Keratinocyte (primary cell): ENCODE measurements at regions not wholly inside any gene's neighbourhood (a gene's known extent, or its start where the extent isn't known, plus 50 kb on each side); places are given as distances from the start of the nearest gene placed in this dataset.

ENCODE experiments used
- CTCF ChIP-seq, 3 experiments: IDR thresholded peaks in 1 of 3; conservative IDR thresholded peaks in 1 of 3; optimal IDR thresholded peaks in 1 of 3; 2 replicates in 2 of 3; 3 replicates in 1 of 3; pipeline versions ENCODE3 to v1.5.1; 2011; ENCODE audit warnings: low read length in 3 of 3, mild to moderate bottlenecking in 3 of 3, moderate library complexity in 2 of 3, control low read depth in 1 of 3, inconsistent platforms in 1 of 3; ENCODE audit not compliant: insufficient read depth in 2 of 3; ENCODE audit errors: extremely low read depth in 1 of 3
- EZH2 ChIP-seq: IDR thresholded peaks from one replicate; pipeline ENCODE4 v1.6.1; 2012; ENCODE audit warnings: inconsistent platforms, mild to moderate bottlenecking, low read length, moderate library complexity

GRCh38 chr2:7907041-7907440 lies 774.8 kb upstream of the ID2 start:
- TF ChIP-seq CTCF (optimal IDR thresholded peaks at IDR 0.05 in 1 of 3, IDR thresholded peaks at IDR 0.05 in 1 of 3, conservative IDR thresholded peaks at IDR 0.05 in 1 of 3; ENCODE audit: extremely low read depth in 1 of 3, insufficient read depth in 2 of 3, low read length in 3 of 3) (no peak), EZH2 (no peak)
